Activated effector memory CD4-positive, alpha-beta T cell treated with Interleukin-2 at 50 U/mL for 16 hours (primary cell): ENCODE measurements at regions not wholly inside any gene's neighbourhood (a gene's known extent, or its start where the extent isn't known, plus 50 kb on each side); places are given as distances from the start of the nearest gene placed in this dataset.
"Not testable (repeated sequence)": the region's sequence is repeated elsewhere in the genome, so short reads cannot be mapped to it uniquely, and the experiment has no call there.

Experiments used
- DNase-seq: peaks from one replicate; pipeline ENCODE4 v3.0.0-alpha.2; 2020

DNA sequence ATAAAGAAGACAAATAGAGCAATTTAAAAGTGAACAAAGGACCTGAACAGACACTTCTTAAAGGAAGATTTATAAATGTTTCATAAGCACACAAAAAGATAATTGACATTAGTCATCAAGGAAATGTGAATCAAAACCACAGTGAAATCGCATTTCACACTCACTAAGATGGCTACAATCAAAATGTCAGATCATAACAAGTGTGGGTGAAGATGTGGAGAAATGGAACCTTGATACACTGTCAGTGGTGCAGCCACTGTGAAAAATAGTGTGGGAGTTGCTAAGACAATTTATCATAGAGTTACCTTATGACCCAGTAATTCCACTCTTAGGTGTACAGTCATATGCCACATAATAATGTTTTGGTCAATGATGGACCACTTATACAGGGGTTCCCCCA lies 54.5 kb upstream of the HTR4 start:
- DNase-seq, result no peak

- no peak for DNase-seq
These were observed 57.6 kb upstream of the HTR4 start for GRCh38 chr5:148711961-148712360.

GRCh38 chr5:148713735-148714508 lies 59.6 kb upstream of the HTR4 start:
- no peak for DNase-seq

- no peak for DNase-seq
These were observed 62.4 kb upstream of the HTR4 start for GRCh38 chr5:148716716-148717115.

GRCh38 chr5:148717668-148718067 lies 63.3 kb upstream of the HTR4 start:
- DNase-seq, result no peak

GRCh38 chr5:148719605-148720004 lies 65.3 kb upstream of the HTR4 start:
- no peak for DNase-seq

DNA sequence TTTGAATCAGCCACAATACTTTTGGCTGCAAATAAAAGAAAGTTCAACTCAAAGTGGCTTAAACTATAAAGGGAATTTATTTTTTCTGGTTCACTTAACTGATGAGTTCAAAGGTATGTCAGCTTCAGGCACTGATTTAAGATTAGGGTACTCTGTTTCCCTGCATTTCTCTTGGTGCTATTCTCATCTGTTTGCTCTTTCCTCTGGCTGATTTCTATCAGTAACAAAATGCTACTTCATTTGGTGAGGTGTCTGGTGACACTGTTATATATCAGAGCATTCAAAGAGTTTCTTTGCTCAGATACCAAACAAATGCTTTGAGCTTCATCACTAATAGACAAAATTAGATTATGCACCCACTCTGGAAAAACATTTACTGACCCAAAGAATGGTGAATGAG lies 65.9 kb upstream of the HTR4 start:
- DNase-seq, result no peak

DNA sequence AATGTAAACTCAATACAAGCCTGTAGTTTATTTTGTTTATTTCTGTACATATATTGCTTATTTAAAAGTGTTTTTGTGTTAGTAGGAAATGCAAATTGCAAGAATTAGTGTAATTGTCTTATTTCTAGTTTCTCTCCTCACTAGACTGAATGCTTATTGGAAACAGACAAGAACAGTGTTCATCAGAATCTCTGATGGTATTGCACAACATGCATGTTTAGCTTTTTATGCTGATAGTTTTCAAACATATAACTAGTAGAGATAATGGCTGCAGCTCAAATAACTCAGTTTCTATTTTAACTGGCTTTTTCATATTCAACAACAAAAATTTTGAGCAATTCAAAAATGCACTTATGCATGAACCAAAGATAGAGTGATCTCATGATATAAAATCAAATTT lies 68.8 kb upstream of the HTR4 start:
- DNase-seq, result no peak

- no peak for DNase-seq
These were observed 71.3 kb upstream of the HTR4 start for GRCh38 chr5:148725675-148726074.

DNA sequence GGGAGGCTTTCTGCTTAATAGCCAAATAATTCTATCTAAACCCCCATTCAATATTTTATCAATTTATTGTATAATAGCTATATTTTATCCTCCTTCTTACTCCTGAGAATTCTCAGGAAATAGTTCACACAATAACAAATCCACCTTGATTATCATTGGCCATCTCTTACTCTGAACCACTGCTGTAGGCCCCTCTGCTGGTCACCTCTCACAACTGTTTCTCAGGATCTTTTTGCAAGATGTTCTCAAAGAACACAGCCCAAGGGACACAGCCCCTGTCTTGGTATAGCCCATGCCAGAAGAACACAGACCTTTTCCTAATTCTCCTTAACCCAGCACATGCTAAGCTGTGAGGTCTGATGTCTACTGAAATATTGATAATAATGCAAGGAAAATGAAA lies 74.9 kb upstream of the HTR4 start:
- no peak for DNase-seq

- no peak for DNase-seq
These were observed 75.9 kb upstream of the HTR4 start for GRCh38 chr5:148730270-148730669.

GRCh38 chr5:148730942-148731898 lies 76.9 kb upstream of the HTR4 start:
- DNase-seq, result peak; percentile 36

DNA sequence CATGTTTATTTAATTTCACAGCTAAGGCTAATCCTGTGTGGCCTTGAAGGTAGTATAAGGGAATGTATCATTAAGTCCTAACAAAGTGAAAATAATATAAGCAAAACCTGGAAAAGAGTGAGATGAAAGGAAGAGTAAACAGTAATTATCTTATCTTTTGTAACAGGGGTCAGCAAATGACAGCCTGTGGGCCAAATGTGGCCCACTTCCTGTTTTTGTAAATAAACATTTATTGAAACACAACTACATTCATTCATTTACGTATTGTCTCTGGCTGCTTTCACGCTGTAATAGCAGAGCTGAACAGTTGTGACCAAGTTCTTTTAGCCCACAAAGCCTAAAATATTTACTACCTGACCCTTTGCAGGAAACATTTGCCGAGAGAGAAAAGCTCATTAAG lies 78.4 kb upstream of the HTR4 start:
- DNase-seq, result no peak

GRCh38 chr5:148733601-148734438 lies 79.5 kb upstream of the HTR4 start:
- peak; percentile 37 for DNase-seq

DNA sequence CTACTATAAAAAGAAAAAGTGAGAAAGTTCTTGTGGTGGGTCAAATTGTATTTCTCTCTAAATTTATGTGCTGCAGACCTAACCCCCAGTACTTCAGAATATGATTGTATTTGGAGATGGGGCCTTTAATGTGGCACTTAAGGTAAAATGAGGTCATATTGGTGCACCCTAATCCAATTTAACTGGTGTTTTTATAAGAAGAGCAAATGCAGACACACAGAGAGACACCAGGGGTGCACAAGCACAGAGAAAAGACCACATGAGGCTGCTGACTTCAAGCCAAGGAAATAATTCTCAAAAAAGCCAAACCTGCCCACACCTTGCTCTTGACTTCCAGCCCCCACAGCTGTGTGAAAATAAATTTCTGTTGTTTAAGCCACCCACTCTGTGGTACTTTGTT lies 80.2 kb upstream of the HTR4 start:
- no peak for DNase-seq

DNA sequence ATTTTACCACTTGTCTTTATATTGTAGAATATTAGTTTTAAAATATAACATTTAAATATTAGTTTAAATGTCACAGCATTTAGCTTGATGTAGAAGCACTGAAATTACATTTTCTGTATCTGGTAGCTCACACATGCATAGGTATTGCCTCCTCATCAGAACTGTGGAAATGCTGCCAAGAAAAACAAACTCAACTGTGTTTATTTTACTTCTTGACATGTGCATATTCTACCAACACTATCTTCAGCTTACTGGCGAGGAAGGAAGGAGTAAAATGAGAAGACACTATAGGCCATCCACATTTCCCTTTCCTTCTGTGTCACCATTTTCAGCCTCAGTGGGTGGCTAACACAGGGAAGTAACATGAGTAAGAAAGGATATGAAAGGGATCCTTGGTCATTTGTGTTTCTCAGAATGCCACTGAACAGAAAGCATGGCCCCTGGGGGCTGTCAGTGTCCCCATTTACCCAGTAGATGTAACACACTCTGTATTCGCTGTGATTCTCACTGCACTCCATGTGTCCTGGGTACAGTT lies 81.0 kb upstream of the HTR4 start:
- DNase-seq, result no peak

GRCh38 chr5:148739023-148739422 lies 84.7 kb upstream of the HTR4 start:
- no peak for DNase-seq

DNA sequence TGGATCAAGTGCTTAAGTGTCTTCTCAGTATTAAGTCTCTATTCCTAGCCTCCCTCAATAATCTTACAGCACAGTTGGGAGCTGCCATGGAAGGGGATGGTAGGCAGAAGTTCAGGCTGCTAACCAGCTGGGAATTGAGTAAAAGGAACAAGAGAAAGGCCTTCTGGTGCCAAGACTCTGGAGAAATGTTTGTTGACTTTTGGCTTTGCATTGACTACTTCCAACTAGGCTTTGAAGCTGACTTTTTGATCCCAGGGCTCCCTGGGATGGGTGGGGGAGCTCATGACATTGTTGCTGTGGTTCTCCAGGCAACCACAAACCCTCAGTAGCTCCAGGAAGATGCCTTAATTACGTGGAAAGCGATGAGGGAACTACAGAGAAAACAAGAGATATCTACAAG lies 85.2 kb upstream of the HTR4 start:
- no peak for DNase-seq

DNA sequence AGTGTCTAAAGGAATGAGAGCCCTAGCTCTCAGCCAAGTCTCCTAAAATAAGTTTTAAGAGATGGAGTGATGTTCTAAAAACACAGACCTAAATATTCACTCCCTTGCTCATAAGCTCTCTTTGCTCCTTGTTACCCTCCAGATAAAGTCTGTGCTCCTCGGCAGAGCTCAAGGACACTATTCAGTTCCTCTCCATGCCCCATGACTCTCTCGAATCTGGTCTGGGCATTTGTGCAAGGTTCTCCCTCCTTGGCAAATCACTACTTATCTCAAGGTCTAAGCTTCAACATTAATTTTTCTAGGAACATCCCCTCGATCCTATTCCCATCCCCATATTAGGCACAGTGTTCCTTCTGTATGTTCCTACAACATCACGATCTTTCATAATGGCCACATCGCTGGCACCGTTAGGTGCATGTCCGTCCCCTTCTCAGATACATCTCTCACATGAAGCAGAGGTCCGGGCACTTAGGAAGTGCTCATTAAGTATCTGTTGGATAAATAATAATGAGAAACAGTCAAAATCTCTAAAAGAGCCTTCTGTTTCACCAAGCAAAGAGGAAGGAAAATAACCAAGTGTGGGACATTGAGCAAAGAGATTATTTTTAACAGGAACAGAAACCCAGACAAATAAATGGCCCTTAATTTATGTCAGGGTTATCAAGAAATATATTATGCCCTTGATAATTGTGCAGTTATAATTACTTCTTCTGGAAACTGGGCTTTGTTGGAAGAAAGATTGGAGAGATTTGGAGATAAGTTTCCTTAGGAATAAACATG lies 85.9 kb upstream of the HTR4 start:
- DNase-seq, result no peak

DNA sequence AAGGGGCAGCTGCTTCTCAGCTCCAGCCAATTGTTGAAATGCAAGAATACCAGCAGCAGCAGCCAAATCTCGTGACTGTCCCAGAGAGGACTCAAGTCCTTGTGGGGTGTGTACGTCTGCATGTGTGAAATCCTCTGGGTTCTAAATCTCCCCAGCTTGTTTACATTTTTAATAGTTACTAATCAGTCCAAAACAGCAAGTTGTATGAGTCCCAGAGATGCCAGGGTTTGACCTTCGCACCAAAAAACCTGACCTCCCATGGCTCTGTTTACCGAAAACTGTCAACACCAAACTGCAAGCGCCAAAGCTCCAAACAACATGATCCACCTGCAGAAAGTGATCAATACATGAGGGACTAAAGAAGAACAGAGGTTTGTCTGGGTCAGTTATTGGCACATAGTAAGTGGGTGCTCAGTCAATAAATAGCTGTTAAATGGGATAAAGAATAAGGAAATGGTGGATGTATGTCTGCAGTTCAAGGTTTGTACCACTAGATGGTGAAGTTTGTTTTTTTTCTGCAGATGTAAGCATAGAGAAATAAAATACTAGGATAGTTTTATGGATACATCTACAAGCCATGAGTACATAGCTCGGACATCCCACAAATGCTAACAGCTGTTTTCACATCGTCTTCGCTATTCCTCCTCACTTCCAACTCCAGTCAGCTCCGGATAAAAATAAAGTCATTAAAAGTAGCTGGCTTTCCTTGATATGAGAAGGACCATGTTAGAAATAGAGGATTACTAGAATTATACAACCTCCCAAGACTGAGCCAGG lies 85.3 kb upstream of the ADRB2 start:
- DNase-seq, result no peak

GRCh38 chr5:148741766-148742165 lies 84.6 kb upstream of the ADRB2 start:
- not testable (repeated sequence) for DNase-seq
